NCI-H82 treated with DMSO at 0.1 percent for 48 hours (cell line): ENCODE measurements at regions not wholly inside any gene's neighbourhood (a gene's known extent, or its start where the extent isn't known, plus 50 kb on each side); places are given as distances from the start of the nearest gene placed in this dataset.

Experiments used
- DNase-seq: peaks from one replicate; lab custom pipeline; 2025; ENCODE audit not compliant: unreplicated experiment; lab: John Stamatoyannopoulos, UW

- no peak for DNase-seq
These were observed 194.8 kb downstream of the ATG4C start for GRCh38 chr1:62978741-62979140.

GRCh38 chr1:62981434-62981833 is 197.5 kb downstream of the ATG4C start:
- no peak for DNase-seq

GRCh38 chr1:62988867-62989266 is 204.9 kb downstream of the ATG4C start:
- no peak for DNase-seq

DNA sequence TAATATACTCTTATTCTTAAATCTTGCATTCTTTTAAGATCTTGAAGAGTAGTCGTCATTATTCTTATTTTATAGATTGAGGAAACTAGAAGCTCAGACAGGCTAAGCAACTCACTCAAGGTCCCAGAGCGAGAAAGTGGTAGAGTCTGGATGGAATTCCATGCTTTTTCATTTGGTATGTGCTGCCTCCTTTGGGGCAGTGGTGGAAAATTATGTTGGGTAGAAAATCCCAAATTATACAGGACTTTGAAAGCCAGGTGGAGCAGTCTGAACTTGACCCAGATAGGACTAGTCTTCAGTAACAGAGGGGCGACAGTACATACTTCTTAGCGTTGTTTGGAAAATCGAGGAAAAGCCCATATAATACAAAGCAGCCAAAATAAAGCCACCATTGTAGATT is 205.6 kb downstream of the ATG4C start:
- DNase-seq = no peak

DNA sequence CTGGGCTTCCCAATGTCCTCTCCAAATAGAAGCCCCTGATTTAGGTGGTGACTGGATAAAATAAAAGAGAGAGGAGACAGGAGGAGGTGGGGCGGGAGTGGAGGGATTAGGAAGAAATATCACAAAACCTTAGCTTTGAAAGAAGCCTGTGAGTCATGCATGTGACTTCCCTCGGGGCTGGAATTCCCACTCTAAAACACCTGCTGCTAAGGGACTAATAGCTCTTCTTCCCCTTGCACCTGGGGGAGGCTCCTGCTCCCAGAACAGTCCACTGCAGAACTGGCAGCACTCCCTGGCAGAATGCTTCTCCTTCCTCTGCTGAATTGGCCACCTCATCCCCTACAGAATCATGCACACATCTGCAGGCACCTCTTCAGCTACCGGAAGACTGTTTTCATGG is 207.2 kb downstream of the ATG4C start:
- DNase-seq = no peak

DNA sequence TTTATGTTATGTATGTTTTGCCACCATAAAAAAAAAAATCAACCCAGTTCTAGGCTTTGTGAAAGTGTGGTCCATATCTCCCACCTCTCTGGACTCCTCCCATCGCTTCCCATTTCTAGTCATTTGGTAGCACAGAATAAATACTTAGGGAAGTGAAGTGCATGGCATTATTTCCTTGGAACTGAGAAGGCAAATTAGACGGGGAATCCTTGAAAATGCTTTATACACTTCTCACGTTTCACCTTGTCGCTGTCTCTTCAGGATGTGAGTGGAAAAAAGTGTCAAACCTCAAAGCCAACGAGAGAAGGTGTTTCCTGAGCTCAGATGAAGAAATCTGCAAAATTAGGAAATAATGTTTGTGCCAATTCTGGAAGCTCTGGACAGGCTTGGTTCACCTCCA is 209.9 kb downstream of the ATG4C start:
- DNase-seq = no peak

- DNase-seq = no peak
These were observed 211.2 kb downstream of the ATG4C start for GRCh38 chr1:62995173-62995572.

- no peak for DNase-seq
These were observed 214.0 kb downstream of the ATG4C start for GRCh38 chr1:62997884-62998283.

DNA sequence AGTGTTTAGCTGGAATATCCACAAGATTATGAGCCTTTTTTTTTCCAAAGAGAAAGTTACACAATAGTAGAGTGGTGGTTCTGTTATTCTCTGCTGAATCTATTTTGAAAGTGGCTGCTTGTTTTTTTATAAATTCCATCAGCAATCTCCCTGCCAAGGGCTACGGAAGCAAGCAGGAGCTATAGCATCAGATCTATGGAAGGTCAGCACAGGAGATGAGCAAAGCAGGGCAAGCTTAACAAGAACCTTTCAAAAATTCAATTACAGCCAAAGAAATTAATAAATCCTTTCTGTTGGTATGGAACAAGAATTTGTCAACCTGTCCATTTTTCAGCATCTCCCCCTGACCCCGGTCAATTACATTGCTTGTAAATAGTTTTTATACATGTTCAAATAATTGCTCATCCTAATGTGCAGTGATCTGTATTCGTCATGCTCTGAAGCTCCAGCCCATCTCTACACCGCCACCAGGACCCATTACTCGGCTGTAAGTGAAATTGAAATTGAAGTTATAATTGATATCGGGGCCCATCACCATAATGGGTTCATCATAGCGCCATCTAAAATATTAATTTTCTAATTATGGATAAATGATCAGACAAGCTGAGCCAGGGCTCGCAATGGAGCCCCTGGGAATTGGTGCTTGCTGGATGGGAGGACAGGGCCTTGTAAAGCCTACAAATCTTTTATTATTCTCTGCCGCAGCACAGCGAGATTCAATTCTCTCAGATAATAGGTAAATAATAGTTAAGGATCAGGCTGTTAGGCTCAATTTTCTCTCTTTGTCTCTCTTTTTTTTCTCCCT is 215.1 kb downstream of the ATG4C start:
- DNase-seq = no peak

- no peak for DNase-seq
These were observed 216.6 kb downstream of the ATG4C start for GRCh38 chr1:63000508-63000907.

DNA sequence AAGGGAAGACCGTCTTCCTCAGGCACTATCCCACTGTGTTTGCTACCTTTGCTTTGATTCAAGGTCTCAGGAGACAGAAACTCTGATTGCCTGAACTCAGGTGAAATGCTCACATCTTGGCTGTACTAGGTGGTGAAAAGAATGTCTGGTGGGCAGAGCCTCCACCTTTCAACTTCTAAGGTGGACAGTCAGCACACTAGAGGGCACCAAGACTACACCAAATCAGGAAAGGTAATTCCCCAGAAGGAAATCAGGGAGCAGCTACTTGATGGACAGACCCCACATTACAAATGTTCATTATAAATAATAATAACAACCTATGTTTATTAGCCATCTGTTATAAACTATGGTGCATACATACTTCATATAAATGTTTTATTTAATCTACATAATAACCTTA is 220.9 kb downstream of the ATG4C start:
- no peak for DNase-seq

GRCh38 chr1:63005812-63006211 is 221.9 kb downstream of the ATG4C start:
- no peak for DNase-seq

- DNase-seq = no peak
These were observed 225.5 kb downstream of the ATG4C start for GRCh38 chr1:63009421-63009820.

DNA sequence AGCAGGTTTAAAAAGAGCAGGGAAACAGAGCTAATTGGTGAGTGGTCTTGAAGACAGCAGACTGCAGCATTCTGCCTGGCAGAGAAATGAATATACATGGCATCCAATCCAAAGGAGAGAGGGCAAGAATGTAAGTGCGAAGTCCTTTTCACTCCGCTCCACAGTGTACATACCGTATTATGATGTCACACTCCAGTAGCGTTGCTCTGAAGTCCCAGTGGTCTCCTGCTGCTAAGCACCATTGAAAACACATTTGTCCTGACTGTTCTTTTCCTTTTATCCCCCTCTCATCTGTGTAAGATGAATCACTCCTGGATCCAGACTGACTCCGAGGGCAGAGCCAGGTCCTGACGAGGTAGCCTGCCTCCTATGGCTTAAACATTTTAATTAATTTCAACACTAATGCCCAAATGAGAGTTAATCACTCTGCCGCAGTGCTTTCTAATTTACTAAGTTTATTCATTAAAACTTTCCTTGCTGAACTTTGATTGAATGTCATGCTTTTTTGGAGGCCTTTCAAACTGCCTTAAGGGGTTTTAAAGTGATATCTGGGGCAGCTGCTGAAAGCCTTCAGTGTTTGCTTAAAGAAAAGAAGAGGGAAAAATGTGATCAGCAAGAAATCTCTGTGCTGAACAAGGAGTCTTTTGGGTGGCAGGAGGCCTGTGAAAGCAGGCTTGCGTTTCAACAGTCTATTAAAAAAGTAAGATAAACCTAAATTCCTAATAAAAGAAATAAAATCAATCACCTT is 227.2 kb downstream of the ATG4C start:
- DNase-seq = no peak

- DNase-seq = no peak
These were observed 228.4 kb downstream of the ATG4C start for GRCh38 chr1:63012339-63012738.

GRCh38 chr1:63014267-63014666 is 230.3 kb downstream of the ATG4C start:
- no peak for DNase-seq

DNA sequence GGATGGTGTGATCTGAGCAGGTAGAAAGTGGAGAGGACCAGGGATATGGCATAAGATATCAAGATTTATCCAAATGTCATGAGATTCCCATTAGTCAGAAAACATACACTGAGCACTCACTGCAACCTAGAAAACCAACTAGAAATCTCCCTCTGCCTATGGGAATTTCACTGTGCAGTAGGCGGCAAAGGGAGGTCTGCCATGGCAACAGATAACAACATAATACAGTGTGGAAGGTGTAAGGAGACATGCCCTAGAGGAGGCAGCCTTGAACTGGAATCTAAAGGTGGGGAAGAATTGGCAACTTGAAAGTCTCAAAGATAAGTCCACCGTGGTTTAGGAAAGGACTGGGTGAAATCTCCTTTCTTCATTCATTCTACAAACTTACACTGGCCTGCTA is 238.4 kb downstream of the ATG4C start:
- DNase-seq = no peak

- no peak for DNase-seq
These were observed 239.2 kb downstream of the ATG4C start for GRCh38 chr1:63023171-63023570.

DNA sequence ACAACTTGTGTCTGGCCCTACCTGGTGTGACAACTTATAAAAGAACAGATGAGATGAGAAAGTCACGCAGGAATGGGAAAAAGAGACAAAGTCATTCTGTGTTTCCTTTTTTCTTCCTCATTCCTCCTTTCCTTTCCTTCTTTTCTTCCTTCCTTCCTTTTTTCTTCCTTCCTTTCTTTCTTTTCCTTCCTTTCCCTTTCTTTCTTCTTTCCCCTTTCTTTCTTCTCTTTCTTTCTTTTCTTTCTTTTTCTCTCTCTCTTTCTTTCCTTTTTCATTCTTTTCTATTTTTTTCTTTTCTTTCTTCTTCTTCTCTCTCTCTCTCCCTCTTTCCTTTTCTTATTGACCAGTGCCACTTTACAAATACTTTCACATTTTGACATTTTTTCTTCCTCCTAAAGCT is 239.7 kb downstream of the ATG4C start:
- DNase-seq = no peak

DNA sequence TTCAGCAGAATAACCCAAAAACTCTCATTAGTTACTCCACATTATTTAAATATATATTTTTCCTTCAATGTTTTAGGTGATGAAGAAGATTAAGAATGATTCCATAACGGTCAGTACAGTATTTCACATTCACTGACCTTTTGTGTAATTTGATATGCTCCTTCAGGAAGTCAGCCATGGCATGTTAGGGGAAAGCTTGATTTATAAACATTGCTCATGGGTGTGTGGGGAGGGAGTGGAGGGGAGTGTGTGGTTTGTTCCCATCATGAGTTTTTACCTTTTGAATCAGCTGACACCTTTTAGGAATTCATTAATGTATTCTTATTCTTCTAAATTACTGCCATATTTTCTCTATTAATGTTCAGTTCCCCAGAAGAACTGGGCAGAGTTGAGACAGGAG is 240.2 kb downstream of the ATG4C start:
- no peak for DNase-seq

DNA sequence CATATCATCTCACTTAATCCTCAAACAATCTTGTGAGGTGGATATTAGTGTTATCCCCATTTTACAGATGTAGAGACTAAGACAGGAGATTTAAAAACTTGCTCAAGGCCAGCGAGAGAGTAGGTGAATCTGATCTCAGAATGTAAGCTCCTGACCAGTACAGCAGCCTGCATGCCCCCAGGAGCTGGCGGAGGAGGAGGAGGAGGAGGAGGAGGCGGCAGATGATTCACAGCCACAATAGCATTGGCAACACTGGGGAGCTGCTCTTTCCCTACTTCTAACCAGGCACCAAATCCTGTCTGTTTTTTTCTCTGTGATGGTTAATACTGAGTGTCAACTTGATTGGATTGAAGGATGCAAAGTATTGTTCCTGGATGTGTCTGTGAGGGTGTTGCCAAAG is 243.2 kb downstream of the ATG4C start:
- no peak for DNase-seq

DNA sequence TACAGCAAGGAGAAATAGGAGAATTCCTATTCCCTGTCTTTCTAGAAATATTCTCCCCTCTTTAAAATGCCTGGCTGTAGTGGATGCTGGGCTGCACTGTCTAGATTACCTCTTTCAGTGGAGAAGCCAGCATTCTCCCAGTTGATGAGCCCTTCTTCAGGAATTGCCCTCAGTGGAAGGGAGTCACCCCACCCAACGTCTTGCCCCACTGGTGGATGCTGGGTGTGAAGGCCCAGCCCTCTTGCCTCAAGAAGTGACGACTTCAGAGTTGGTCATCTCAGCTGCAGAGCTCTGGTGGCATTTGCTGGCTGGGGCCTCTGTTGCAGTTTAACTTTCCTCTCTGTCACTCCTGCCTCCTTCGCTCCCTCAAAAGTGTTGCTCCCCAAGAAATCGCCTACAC is 248.2 kb downstream of the ATG4C start:
- no peak for DNase-seq

DNA sequence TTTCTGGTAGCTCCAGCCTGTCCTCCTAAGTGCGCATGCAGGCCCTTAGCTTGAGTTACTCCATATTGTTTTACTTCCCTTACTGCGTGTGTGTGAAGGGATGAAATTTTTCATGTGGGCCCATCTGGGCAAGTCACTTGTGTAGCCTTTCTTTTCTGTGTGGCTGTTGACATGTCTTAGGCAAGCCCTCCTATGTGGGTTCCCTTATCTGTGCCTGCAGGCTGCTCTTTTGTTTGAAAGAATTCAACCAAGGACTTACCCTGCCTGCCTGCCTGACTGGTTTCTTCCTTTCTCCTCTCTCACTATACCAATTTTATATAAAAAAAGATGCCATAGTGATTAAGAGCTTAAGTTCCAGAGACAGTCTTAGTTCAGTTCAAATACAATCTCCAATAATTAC is 249.3 kb downstream of the ATG4C start:
- no peak for DNase-seq
